PFSK-1 (cell line): ENCODE measurements at regions not wholly inside any gene's neighbourhood (a gene's known extent, or its start where the extent isn't known, plus 50 kb on each side); places are given as distances from the start of the nearest gene placed in this dataset.

Source experiments
- FOXP2 ChIP-seq: optimal IDR thresholded peaks from 2 replicates; pipeline ENCODE3; 2011; ENCODE audit warnings: borderline replicate concordance, control low read depth, inconsistent platforms; ENCODE audit not compliant: insufficient read depth; ENCODE audit errors: extremely low read length, extremely low read depth
- POLR2AphosphoS5 ChIP-seq: IDR thresholded peaks from 2 replicates; pipeline ENCODE4 v1.6.1; 2012; ENCODE audit warnings: low read depth, mild to moderate bottlenecking, control low read depth, low read length, moderate library complexity
- SIN3A ChIP-seq: IDR thresholded peaks from 2 replicates; pipeline ENCODE4 v1.6.1; 2012; ENCODE audit warnings: mild to moderate bottlenecking, low read length, moderate library complexity, borderline replicate concordance; ENCODE audit not compliant: insufficient read depth
- TF ChIP-seq, protein P1 (sequence below), 2 experiments: IDR thresholded peaks; 2 replicates each; pipeline versions ENCODE4 v1.6.1 to v1.8.0; 2011 to 2012; ENCODE audit warnings: low read depth in 2 of 2, low read length in 2 of 2, control low read depth in 1 of 2, inconsistent platforms in 1 of 2, mild to moderate bottlenecking in 1 of 2, moderate library complexity in 1 of 2; ENCODE audit not compliant: insufficient read depth in 1 of 2

GRCh38 chr13:67643516-67644055 is 413.4 kb upstream of the PCDH9 start:
- TF ChIP-seq, protein P1, sequence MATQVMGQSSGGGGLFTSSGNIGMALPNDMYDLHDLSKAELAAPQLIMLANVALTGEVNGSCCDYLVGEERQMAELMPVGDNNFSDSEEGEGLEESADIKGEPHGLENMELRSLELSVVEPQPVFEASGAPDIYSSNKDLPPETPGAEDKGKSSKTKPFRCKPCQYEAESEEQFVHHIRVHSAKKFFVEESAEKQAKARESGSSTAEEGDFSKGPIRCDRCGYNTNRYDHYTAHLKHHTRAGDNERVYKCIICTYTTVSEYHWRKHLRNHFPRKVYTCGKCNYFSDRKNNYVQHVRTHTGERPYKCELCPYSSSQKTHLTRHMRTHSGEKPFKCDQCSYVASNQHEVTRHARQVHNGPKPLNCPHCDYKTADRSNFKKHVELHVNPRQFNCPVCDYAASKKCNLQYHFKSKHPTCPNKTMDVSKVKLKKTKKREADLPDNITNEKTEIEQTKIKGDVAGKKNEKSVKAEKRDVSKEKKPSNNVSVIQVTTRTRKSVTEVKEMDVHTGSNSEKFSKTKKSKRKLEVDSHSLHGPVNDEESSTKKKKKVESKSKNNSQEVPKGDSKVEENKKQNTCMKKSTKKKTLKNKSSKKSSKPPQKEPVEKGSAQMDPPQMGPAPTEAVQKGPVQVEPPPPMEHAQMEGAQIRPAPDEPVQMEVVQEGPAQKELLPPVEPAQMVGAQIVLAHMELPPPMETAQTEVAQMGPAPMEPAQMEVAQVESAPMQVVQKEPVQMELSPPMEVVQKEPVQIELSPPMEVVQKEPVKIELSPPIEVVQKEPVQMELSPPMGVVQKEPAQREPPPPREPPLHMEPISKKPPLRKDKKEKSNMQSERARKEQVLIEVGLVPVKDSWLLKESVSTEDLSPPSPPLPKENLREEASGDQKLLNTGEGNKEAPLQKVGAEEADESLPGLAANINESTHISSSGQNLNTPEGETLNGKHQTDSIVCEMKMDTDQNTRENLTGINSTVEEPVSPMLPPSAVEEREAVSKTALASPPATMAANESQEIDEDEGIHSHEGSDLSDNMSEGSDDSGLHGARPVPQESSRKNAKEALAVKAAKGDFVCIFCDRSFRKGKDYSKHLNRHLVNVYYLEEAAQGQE (IDR thresholded peaks at IDR 0.05; ENCODE audit: insufficient read depth in 1 of 2, low read depth in 2 of 2, low read length in 2 of 2), result no peak
- TF ChIP-seq POLR2AphosphoS5, result no peak
- no peak for TF ChIP-seq SIN3A
- no peak for TF ChIP-seq FOXP2
